WTC11 (cell line): ENCODE measurements at regions not wholly inside any gene's neighbourhood (a gene's known extent, or its start where the extent isn't known, plus 50 kb on each side); places are given as distances from the start of the nearest gene placed in this dataset.

ENCODE experiments used
- CREB1 ChIP-seq: sonication (generic); formaldehyde crosslinking; IDR thresholded peaks from 2 replicates; pipeline ENCODE4 v1.8.0; 2023; ENCODE audit warnings: mild to moderate bottlenecking, missing genetic modification reagents
- E2F4 ChIP-seq: sonication (generic); formaldehyde crosslinking; IDR thresholded peaks from 2 replicates; pipeline ENCODE4 v1.8.1; 2022; ENCODE audit warnings: low read depth, mild to moderate bottlenecking, moderate library complexity, missing genetic modification reagents, borderline replicate concordance
- ELF4 ChIP-seq: sonication (generic); formaldehyde crosslinking; IDR thresholded peaks from 2 replicates; pipeline ENCODE4 v1.8.1; 2022; ENCODE audit warnings: low read depth, mild to moderate bottlenecking, moderate library complexity, missing genetic modification reagents
- ESRRA ChIP-seq: sonication (generic); formaldehyde crosslinking; IDR thresholded peaks from 2 replicates; pipeline ENCODE4 v1.8.1; 2022; ENCODE audit warnings: mild to moderate bottlenecking, missing genetic modification reagents, borderline replicate concordance
- GABPB1 ChIP-seq: sonication (generic); formaldehyde crosslinking; IDR thresholded peaks from 2 replicates; pipeline ENCODE4 v1.8.1; 2023; ENCODE audit warnings: mild to moderate bottlenecking, missing genetic modification reagents
- NFE2L1 ChIP-seq: sonication (generic); formaldehyde crosslinking; IDR thresholded peaks from 2 replicates; pipeline ENCODE4 v1.8.1; 2023; ENCODE audit warnings: missing genetic modification reagents
- NR3C1 ChIP-seq: sonication (generic); formaldehyde crosslinking; conservative IDR thresholded peaks from 2 replicates; pipeline ENCODE4 v1.8.1; 2023; ENCODE audit warnings: low read depth, mild to moderate bottlenecking, missing genetic modification reagents
- RELA ChIP-seq: sonication (generic); formaldehyde crosslinking; IDR thresholded peaks from 2 replicates; pipeline ENCODE4 v1.8.1; 2022; ENCODE audit warnings: missing genetic modification reagents, mild to moderate bottlenecking, borderline replicate concordance
- TCF7 ChIP-seq: sonication (generic); formaldehyde crosslinking; IDR thresholded peaks from 2 replicates; pipeline ENCODE4 v1.8.0; 2022; ENCODE audit warnings: mild to moderate bottlenecking, low read depth, missing genetic modification reagents, moderate library complexity
- TF ChIP-seq, protein P1 (sequence below): fragments of 250-450 bp; sonication (Bioruptor Pico); IDR thresholded peaks from 2 replicates; pipeline ENCODE4 v1.9.0; 2021; ENCODE audit warnings: mild to moderate bottlenecking
- TF ChIP-seq, protein P2 (sequence below): fragments of 200-600 bp; IDR thresholded peaks from 2 replicates; pipeline ENCODE4 v1.8.0; 2022; ENCODE audit warnings: antibody characterized with exemption
- TF ChIP-seq, protein P3 (sequence below): sonication (generic); formaldehyde crosslinking; IDR thresholded peaks from 2 replicates; pipeline ENCODE4 v1.8.1; 2022; ENCODE audit warnings: mild to moderate bottlenecking, missing genetic modification reagents, moderate library complexity, borderline replicate concordance

- TF ChIP-seq NR3C1 (CRISPR knock-in tag) (no peak), ESRRA (CRISPR knock-in tag) (no peak), TCF7 (CRISPR knock-in tag) (no peak), ELF4 (CRISPR knock-in tag) (no peak), GABPB1 (no peak), NFE2L1 (CRISPR knock-in tag) (no peak), CREB1 (CRISPR knock-in tag) (no peak), E2F4 (CRISPR knock-in tag) (no peak), RELA (CRISPR knock-in tag) (no peak)
- TF ChIP-seq, protein P1, sequence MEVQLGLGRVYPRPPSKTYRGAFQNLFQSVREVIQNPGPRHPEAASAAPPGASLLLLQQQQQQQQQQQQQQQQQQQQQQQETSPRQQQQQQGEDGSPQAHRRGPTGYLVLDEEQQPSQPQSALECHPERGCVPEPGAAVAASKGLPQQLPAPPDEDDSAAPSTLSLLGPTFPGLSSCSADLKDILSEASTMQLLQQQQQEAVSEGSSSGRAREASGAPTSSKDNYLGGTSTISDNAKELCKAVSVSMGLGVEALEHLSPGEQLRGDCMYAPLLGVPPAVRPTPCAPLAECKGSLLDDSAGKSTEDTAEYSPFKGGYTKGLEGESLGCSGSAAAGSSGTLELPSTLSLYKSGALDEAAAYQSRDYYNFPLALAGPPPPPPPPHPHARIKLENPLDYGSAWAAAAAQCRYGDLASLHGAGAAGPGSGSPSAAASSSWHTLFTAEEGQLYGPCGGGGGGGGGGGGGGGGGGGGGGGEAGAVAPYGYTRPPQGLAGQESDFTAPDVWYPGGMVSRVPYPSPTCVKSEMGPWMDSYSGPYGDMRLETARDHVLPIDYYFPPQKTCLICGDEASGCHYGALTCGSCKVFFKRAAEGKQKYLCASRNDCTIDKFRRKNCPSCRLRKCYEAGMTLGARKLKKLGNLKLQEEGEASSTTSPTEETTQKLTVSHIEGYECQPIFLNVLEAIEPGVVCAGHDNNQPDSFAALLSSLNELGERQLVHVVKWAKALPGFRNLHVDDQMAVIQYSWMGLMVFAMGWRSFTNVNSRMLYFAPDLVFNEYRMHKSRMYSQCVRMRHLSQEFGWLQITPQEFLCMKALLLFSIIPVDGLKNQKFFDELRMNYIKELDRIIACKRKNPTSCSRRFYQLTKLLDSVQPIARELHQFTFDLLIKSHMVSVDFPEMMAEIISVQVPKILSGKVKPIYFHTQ (CRISPR knock-in tag): no peak
- TF ChIP-seq, protein P2, sequence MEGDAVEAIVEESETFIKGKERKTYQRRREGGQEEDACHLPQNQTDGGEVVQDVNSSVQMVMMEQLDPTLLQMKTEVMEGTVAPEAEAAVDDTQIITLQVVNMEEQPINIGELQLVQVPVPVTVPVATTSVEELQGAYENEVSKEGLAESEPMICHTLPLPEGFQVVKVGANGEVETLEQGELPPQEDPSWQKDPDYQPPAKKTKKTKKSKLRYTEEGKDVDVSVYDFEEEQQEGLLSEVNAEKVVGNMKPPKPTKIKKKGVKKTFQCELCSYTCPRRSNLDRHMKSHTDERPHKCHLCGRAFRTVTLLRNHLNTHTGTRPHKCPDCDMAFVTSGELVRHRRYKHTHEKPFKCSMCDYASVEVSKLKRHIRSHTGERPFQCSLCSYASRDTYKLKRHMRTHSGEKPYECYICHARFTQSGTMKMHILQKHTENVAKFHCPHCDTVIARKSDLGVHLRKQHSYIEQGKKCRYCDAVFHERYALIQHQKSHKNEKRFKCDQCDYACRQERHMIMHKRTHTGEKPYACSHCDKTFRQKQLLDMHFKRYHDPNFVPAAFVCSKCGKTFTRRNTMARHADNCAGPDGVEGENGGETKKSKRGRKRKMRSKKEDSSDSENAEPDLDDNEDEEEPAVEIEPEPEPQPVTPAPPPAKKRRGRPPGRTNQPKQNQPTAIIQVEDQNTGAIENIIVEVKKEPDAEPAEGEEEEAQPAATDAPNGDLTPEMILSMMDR: no peak
- TF ChIP-seq, protein P3, sequence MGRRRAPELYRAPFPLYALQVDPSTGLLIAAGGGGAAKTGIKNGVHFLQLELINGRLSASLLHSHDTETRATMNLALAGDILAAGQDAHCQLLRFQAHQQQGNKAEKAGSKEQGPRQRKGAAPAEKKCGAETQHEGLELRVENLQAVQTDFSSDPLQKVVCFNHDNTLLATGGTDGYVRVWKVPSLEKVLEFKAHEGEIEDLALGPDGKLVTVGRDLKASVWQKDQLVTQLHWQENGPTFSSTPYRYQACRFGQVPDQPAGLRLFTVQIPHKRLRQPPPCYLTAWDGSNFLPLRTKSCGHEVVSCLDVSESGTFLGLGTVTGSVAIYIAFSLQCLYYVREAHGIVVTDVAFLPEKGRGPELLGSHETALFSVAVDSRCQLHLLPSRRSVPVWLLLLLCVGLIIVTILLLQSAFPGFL: no peak
These were observed 164.9 kb upstream of the TUT7 start for GRCh38 chr9:86519066-86519615.
